ENCODE measurements at regions not wholly inside any gene's neighbourhood (a gene's known extent, or its start where the extent isn't known, plus 50 kb on each side); places are given as distances from the start of the nearest gene placed in this dataset.

DNA sequence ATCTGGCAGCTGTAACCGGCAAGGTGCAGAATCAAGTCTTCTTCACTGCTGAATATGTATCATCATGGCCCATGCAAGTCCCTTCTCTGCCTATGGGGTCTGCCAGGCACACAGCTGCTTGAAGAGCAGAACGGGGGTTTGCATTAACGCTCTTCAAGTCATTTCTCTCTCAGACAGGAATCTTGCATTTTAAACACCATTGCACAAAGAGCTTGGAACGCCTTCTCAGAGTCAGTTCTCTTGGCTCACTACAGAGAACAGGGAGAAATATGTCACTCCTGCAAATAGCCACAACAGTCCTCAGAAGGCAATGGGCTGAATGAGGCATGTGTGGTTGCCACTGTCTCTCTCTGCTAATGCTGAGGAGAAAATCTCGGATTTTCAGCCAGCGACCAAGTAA lies 2173.5 kb upstream of the PIK3C3 start:
- Mint-ChIP-seq H3K9me3 (no peaks in the 10 kb centered on the region; the same call in 2 of the 3 replicates), H3K27me3 (ENCODE audit: insufficient read depth, low read depth, poor library complexity) (no peaks in the 10 kb centered on the region), H3K27ac (no peak overlapping the region), H3K4me1 (peaks cover 17% of the 10 kb centered on the region; the same call in 2 of the 3 replicates), H3K36me3 (ENCODE audit: low read depth) (no peaks in the 10 kb centered on the region; the same call in 2 of the 3 replicates), H3K4me3 (no peak overlapping the region)
- no peak for DNase-seq (ENCODE audit: low spot score)
- Histone ChIP-seq H3K79me2 (replicated peaks; ENCODE audit: insufficient read depth) (peaks cover 98% of the 10 kb centered on the region), H3K36me3 (ENCODE audit: insufficient read depth) (no peaks in the 10 kb centered on the region), H4K20me1 (replicated peaks; ENCODE audit: insufficient read depth) (peaks cover 28% of the 10 kb centered on the region; the same call in 1 of the 2 replicates), H2AFZ (no peak overlapping the region), H3K27ac (ENCODE audit: low read depth) (no peak overlapping the region), H3K4me3 (no peak overlapping the region), H3K4me1 (ENCODE audit: insufficient read depth) (peaks cover 40% of the 10 kb centered on the region), H3K27me3 (ENCODE audit: insufficient read depth) (no peaks in the 10 kb centered on the region), H3K4me2 (no peak overlapping the region), H3F3A (replicated peaks; ENCODE audit: low read depth) (no peaks in the 10 kb centered on the region), H3K9me2 (ENCODE audit: insufficient read depth) (no peaks in the 10 kb centered on the region)
- ATAC-seq: no peak
- no peak for TF ChIP-seq EZH2phosphoT487 (IDR thresholded peaks at IDR 0.05; ENCODE audit: unreplicated experiment)
- TF ChIP-seq, protein P1, sequence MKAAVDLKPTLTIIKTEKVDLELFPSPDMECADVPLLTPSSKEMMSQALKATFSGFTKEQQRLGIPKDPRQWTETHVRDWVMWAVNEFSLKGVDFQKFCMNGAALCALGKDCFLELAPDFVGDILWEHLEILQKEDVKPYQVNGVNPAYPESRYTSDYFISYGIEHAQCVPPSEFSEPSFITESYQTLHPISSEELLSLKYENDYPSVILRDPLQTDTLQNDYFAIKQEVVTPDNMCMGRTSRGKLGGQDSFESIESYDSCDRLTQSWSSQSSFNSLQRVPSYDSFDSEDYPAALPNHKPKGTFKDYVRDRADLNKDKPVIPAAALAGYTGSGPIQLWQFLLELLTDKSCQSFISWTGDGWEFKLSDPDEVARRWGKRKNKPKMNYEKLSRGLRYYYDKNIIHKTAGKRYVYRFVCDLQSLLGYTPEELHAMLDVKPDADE (IDR thresholded peaks at IDR 0.05): no peak
- no peak for TF ChIP-seq STAT1 (IDR thresholded peaks at IDR 0.05; ENCODE audit: unreplicated experiment)
- no peak for TF ChIP-seq CREB1 (CRISPR knock-in tag; IDR thresholded peaks at IDR 0.05; ENCODE audit: low read depth)

DNA sequence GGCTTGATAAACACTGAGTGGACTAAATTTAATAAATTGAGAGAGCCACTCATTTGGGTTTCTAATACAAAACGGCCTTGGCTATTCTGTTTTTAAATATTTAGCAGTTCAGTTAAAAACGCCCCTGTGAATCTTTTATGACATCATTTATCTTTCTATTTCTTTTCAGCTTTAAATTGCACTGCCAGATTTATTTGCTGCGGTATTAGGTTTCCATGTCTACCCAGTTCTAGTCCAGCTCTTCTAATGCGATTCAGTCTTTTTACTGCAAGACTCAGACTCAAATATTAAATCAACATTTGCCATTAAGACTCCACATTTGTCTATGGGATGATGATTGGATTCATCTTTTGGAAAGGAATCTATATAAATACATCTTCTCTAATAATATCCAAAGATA lies 2174.3 kb upstream of the PIK3C3 start:
- no peak overlapping the region for H3K27ac ChIP-seq (ENCODE audit: low read depth)
- no peaks in the 10 kb centered on the region for H3K9me2 ChIP-seq (ENCODE audit: insufficient read depth)
- H3K4me1 ChIP-seq (ENCODE audit: insufficient read depth): peaks cover 40% of the 10 kb centered on the region
- no peaks in the 10 kb centered on the region for H3K36me3 ChIP-seq (ENCODE audit: insufficient read depth)
- peaks cover 98% of the 10 kb centered on the region for H3K79me2 ChIP-seq (replicated peaks; ENCODE audit: insufficient read depth)
- H2AFZ ChIP-seq: no peak overlapping the region
- DNase-seq (ENCODE audit: low spot score): no peak
- no peak overlapping the region for H3K4me2 ChIP-seq
- Mint-ChIP-seq H3K36me3 (ENCODE audit: low read depth) (no peaks in the 10 kb centered on the region; the same call in 2 of the 3 replicates), H3K4me1 (peaks cover 17% of the 10 kb centered on the region; the same call in 2 of the 3 replicates), H3K27me3 (ENCODE audit: insufficient read depth, low read depth, poor library complexity) (no peaks in the 10 kb centered on the region), H3K4me3 (no peak overlapping the region), H3K9me3 (no peaks in the 10 kb centered on the region; the same call in 2 of the 3 replicates), H3K27ac (no peak overlapping the region)
- no peak overlapping the region for H3K4me3 ChIP-seq
- H4K20me1 ChIP-seq (replicated peaks; ENCODE audit: insufficient read depth): peaks cover 28% of the 10 kb centered on the region; the same call in 1 of the 2 replicates
- H3K27me3 ChIP-seq (ENCODE audit: insufficient read depth): no peaks in the 10 kb centered on the region
- ATAC-seq: no peak
- no peaks in the 10 kb centered on the region for H3F3A ChIP-seq (replicated peaks; ENCODE audit: low read depth)
- TF ChIP-seq JUNB (IDR thresholded peaks at IDR 0.05; ENCODE audit: unreplicated experiment) (no peak), STAT1 (IDR thresholded peaks at IDR 0.05; ENCODE audit: unreplicated experiment) (no peak), POLR2AphosphoS5 (IDR thresholded peaks at IDR 0.05; ENCODE audit: low read depth) (no peak), ZNF331 (CRISPR knock-in tag; IDR thresholded peaks at IDR 0.05; ENCODE audit: low read depth) (no peak), NANOG (IDR thresholded peaks at IDR 0.05; ENCODE audit: borderline replicate concordance) (no peak), EZH2 (IDR thresholded peaks at IDR 0.05; ENCODE audit: low read depth, unreplicated experiment) (no peak), CREB1 (CRISPR knock-in tag; IDR thresholded peaks at IDR 0.05; ENCODE audit: low read depth) (no peak), ZNF114 (CRISPR knock-in tag; IDR thresholded peaks at IDR 0.05) (no peak), EZH2phosphoT487 (IDR thresholded peaks at IDR 0.05; ENCODE audit: unreplicated experiment) (no peak)
- TF ChIP-seq, protein P2, sequence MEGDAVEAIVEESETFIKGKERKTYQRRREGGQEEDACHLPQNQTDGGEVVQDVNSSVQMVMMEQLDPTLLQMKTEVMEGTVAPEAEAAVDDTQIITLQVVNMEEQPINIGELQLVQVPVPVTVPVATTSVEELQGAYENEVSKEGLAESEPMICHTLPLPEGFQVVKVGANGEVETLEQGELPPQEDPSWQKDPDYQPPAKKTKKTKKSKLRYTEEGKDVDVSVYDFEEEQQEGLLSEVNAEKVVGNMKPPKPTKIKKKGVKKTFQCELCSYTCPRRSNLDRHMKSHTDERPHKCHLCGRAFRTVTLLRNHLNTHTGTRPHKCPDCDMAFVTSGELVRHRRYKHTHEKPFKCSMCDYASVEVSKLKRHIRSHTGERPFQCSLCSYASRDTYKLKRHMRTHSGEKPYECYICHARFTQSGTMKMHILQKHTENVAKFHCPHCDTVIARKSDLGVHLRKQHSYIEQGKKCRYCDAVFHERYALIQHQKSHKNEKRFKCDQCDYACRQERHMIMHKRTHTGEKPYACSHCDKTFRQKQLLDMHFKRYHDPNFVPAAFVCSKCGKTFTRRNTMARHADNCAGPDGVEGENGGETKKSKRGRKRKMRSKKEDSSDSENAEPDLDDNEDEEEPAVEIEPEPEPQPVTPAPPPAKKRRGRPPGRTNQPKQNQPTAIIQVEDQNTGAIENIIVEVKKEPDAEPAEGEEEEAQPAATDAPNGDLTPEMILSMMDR (conservative IDR thresholded peaks at IDR 0.05; ENCODE audit: low read depth in 2 of 2): no peak
- TF ChIP-seq, protein P1 (IDR thresholded peaks at IDR 0.05): no peak
- TF ChIP-seq, protein P3, sequence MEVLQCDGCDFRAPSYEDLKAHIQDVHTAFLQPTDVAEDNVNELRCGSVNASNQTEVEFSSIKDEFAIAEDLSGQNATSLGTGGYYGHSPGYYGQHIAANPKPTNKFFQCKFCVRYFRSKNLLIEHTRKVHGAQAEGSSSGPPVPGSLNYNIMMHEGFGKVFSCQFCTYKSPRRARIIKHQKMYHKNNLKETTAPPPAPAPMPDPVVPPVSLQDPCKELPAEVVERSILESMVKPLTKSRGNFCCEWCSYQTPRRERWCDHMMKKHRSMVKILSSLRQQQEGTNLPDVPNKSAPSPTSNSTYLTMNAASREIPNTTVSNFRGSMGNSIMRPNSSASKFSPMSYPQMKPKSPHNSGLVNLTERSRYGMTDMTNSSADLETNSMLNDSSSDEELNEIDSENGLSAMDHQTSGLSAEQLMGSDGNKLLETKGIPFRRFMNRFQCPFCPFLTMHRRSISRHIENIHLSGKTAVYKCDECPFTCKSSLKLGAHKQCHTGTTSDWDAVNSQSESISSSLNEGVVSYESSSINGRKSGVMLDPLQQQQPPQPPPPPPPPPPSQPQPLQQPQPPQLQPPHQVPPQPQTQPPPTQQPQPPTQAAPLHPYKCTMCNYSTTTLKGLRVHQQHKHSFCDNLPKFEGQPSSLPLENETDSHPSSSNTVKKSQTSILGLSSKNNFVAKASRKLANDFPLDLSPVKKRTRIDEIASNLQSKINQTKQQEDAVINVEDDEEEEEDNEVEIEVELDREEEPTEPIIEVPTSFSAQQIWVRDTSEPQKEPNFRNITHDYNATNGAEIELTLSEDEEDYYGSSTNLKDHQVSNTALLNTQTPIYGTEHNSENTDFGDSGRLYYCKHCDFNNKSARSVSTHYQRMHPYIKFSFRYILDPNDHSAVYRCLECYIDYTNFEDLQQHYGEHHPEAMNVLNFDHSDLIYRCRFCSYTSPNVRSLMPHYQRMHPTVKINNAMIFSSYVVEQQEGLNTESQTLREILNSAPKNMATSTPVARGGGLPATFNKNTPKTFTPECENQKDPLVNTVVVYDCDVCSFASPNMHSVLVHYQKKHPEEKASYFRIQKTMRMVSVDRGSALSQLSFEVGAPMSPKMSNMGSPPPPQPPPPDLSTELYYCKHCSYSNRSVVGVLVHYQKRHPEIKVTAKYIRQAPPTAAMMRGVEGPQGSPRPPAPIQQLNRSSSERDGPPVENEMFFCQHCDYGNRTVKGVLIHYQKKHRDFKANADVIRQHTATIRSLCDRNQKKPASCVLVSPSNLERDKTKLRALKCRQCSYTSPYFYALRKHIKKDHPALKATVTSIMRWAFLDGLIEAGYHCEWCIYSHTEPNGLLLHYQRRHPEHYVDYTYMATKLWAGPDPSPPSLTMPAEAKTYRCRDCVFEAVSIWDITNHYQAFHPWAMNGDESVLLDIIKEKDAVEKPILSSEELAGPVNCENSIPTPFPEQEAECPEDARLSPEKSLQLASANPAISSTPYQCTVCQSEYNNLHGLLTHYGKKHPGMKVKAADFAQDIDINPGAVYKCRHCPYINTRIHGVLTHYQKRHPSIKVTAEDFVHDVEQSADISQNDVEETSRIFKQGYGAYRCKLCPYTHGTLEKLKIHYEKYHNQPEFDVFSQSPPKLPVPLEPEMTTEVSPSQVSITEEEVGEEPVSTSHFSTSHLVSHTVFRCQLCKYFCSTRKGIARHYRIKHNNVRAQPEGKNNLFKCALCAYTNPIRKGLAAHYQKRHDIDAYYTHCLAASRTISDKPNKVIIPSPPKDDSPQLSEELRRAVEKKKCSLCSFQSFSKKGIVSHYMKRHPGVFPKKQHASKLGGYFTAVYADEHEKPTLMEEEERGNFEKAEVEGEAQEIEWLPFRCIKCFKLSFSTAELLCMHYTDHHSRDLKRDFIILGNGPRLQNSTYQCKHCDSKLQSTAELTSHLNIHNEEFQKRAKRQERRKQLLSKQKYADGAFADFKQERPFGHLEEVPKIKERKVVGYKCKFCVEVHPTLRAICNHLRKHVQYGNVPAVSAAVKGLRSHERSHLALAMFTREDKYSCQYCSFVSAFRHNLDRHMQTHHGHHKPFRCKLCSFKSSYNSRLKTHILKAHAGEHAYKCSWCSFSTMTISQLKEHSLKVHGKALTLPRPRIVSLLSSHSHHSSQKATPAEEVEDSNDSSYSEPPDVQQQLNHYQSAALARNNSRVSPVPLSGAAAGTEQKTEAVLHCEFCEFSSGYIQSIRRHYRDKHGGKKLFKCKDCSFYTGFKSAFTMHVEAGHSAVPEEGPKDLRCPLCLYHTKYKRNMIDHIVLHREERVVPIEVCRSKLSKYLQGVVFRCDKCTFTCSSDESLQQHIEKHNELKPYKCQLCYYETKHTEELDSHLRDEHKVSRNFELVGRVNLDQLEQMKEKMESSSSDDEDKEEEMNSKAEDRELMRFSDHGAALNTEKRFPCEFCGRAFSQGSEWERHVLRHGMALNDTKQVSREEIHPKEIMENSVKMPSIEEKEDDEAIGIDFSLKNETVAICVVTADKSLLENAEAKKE (CRISPR knock-in tag; IDR thresholded peaks at IDR 0.05): no peak

Data from GM23338 (cell line).